GM18868 (cell line): ENCODE measurements at regions not wholly inside any gene's neighbourhood (a gene's known extent, or its start where the extent isn't known, plus 50 kb on each side); places are given as distances from the start of the nearest gene placed in this dataset.

Source experiments
- ATAC-seq: cut with Tn5 transposase; IDR thresholded peaks from one replicate; pipeline ENCODE4 v1.9.1; 2021; ENCODE audit warnings: mild to moderate bottlenecking, moderate library complexity; ENCODE audit not compliant: unreplicated experiment

GRCh38 chr3:154976072-154976983 is 103.8 kb upstream of the MME start:
- ATAC-seq: no peak

- ATAC-seq: no peak
These were observed 106.3 kb upstream of the MME start for GRCh38 chr3:154973851-154974250.

GRCh38 chr3:154972951-154973350 is 107.2 kb upstream of the MME start:
- no peak for ATAC-seq

GRCh38 chr3:154971771-154972326 is 108.3 kb upstream of the MME start:
- no peak for ATAC-seq

GRCh38 chr3:154971341-154971740 is 108.8 kb upstream of the MME start:
- ATAC-seq: no peak

- no peak for ATAC-seq
These were observed 109.3 kb upstream of the MME start for GRCh38 chr3:154970797-154971196.

GRCh38 chr3:154969366-154969765 is 110.8 kb upstream of the MME start:
- no peak for ATAC-seq

- ATAC-seq: no peak
These were observed 113.0 kb upstream of the MME start for GRCh38 chr3:154967090-154967489.

GRCh38 chr3:154956815-154957214 is 123.3 kb upstream of the MME start:
- no peak for ATAC-seq

GRCh38 chr3:154955907-154956533 is 124.1 kb upstream of the MME start:
- ATAC-seq: no peak

- ATAC-seq: no peak
These were observed 125.4 kb upstream of the MME start for GRCh38 chr3:154954757-154955156.

GRCh38 chr3:154953538-154953937 is 126.6 kb upstream of the MME start:
- ATAC-seq: no peak

- no peak for ATAC-seq
These were observed 127.6 kb upstream of the MME start for GRCh38 chr3:154952553-154952952.

GRCh38 chr3:154943981-154944380 is 136.1 kb upstream of the MME start:
- no peak for ATAC-seq

GRCh38 chr3:154942827-154943226 is 137.3 kb upstream of the MME start:
- ATAC-seq: no peak

- ATAC-seq: no peak
These were observed 143.9 kb upstream of the MME start for GRCh38 chr3:154936196-154936595.

GRCh38 chr3:154933581-154933980 is 146.5 kb upstream of the MME start:
- ATAC-seq: no peak

GRCh38 chr3:154932633-154933032 is 147.5 kb upstream of the MME start:
- no peak for ATAC-seq

- no peak for ATAC-seq
These were observed 148.6 kb upstream of the MME start for GRCh38 chr3:154931484-154931883.

GRCh38 chr3:154926721-154927120 is 153.4 kb upstream of the MME start:
- no peak for ATAC-seq

GRCh38 chr3:154921351-154921750 is 158.8 kb upstream of the MME start:
- no peak for ATAC-seq

GRCh38 chr3:154919226-154919625 is 160.9 kb upstream of the MME start:
- ATAC-seq: no peak
